MG63 (cell line): ENCODE measurements at regions not wholly inside any gene's neighbourhood (a gene's known extent, or its start where the extent isn't known, plus 50 kb on each side); places are given as distances from the start of the nearest gene placed in this dataset.
"Not testable (repeated sequence)": the region's sequence is repeated elsewhere in the genome, so short reads cannot be mapped to it uniquely, and the experiment has no call there.

Source experiments
- DNase-seq: peaks from one replicate; pipeline ENCODE4 v3.0.0-alpha.2; 2020
- H3K27me3 ChIP-seq: fragments of 250-450 bp; sonication (Bioruptor Pico); 2 replicates; pipeline ENCODE4 v1.5.1; 2020; ENCODE audit warnings: mild to moderate bottlenecking, moderate library complexity
- H3K36me3 ChIP-seq: fragments of 250-450 bp; sonication (Bioruptor Pico); 2 replicates; pipeline ENCODE4 v1.5.1; 2020; ENCODE audit warnings: mild to moderate bottlenecking, moderate library complexity
- H3K4me3 ChIP-seq: fragments of 250-450 bp; sonication (Bioruptor Pico); 2 replicates; pipeline ENCODE4 v1.5.1; 2020; ENCODE audit warnings: mild to moderate bottlenecking, moderate library complexity
- H3K9me3 ChIP-seq: fragments of 250-450 bp; sonication (Bioruptor Pico); 2 replicates; pipeline ENCODE4 v1.5.1; 2020; ENCODE audit warnings: mild to moderate bottlenecking, moderate library complexity

DNA sequence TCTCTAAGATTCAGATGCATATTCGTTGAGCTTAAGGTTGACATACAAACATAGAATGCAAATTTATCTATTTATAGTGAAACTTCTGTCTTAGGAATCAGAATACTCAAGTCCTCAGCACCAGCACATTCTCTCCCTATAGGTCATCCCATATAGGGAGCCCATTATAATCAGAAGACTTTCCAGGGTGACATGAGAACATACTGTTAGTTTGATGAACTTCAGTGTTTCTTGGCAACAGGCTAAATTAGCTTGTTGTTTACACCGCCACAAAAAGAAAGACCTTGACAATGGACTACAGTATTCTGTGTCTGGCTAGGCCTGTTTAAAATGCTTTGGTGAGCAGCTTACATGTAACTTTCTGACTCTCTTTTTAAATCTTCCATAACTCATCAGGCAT lies 104.2 kb downstream of the TAF11L14 start:
- Histone ChIP-seq H3K27me3 (peaks cover 10% of the 10 kb centered on the region), H3K9me3 (peaks cover 2% of the 10 kb centered on the region; the same call in 1 of the 2 replicates), H3K36me3 (no peaks in the 10 kb centered on the region), H3K4me3 (no peak overlapping the region)
- no peak for DNase-seq

DNA sequence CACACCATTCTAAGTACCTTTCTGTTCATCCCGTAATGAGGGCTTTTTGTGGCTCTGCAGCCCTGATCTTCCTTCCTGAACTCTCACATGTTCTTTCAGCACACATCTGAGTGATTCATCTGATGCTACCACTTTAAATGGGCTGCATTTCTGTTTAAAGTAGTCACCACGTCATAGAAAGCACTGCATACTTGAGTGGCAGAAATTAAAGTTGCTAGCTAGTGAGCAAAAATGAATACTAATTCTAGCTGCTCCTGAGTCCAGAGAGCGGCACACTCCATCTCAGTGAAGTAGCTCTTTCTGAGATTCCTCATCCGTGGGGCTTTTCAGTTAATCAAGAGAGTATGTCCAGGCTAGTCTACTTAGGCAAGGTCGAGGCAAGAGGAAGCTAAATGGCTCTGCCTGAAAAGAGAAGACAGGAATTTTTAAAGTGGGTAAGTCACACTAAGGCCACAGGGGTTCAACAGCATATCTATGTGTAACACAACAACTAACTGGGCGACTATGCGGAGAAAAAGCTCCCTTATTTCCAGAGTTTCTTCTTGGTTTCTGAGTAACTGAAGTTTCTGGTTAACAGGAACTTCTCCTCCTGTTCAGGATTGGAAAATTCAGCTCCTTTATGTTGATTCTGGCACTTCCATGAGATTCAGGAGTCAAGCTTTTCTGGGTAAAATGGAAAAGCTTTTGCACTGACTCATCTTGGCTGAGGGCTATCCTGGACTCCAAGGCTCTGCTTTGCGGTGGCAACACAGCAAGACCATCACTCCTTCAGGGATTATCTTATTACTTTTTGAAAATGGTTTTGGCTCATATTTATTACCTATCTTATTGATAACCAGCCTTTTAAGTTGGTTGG lies 109.5 kb downstream of the TAF11L14 start:
- H3K36me3 ChIP-seq: no peaks in the 10 kb centered on the region
- H3K4me3 ChIP-seq: no peak overlapping the region
- peaks cover 13% of the 10 kb centered on the region for H3K27me3 ChIP-seq
- peak; percentile 63 for DNase-seq
- H3K9me3 ChIP-seq: no peaks in the 10 kb centered on the region; the same call in 1 of the 2 replicates

DNA sequence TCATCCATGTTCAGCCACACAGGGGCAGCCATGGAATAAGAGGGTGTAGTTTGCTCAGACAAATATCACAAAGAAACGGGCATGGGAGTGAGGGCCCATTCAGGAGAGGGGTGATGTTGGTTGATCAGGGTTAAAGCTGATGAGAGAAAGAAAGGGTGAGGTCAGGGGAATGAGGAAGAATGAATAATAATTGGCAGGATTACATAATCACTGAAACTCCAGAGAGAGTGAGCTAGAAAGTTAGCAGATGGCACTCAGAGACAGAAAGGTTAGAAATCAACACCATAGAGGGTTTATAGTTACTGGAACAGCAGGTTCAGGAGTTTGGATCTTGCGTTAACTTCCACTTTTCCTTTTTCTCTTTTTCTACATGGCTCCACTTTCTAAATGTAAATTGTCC lies 113.9 kb downstream of the TAF11L14 start:
- Histone ChIP-seq H3K4me3 (no peak overlapping the region), H3K36me3 (no peaks in the 10 kb centered on the region), H3K27me3 (peaks cover 10% of the 10 kb centered on the region), H3K9me3 (no peaks in the 10 kb centered on the region)
- no peak for DNase-seq

DNA sequence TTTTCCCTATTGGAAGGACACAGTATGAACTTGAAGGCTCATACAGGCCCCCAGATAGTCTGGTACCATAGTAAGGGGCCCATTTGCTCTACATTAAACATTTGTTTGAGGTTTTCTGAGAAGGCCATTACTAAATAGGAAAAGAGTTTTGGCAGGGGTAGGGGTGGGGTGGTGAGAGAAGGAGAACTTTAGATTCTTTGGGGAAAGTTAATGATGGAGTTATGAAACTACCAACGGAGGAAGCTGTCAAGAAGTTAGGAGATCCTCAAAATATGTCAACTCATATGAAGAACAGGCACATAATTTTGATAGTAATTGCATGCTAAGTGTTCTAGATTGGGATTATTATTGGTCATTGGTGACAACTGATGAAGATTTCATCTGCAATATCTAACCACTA lies 114.7 kb downstream of the TAF11L14 start:
- Histone ChIP-seq H3K4me3 (no peak overlapping the region), H3K36me3 (no peaks in the 10 kb centered on the region), H3K9me3 (no peaks in the 10 kb centered on the region), H3K27me3 (peaks cover 10% of the 10 kb centered on the region)
- DNase-seq: no peak

DNA sequence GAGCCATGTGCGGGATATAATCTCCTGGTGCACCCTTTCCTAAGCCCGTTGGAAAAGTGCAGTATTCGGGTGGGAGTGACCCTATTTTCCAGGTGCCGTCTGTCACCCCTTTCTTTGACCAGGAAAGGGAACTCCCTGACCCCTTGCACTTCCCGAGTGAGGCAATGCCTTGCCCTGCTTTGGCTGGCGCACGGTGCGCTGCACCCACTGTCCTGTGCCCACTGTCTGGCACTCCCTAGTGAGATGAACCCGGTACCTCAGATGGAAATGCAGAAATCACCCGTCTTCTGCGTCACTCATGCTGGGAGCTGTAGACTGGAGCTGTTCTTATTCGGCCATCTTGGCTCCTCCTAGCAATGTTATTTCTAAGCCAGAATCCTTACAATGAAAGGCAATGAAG lies 121.1 kb downstream of the TAF11L14 start:
- H3K36me3 ChIP-seq, H3K4me3 ChIP-seq, H3K9me3 ChIP-seq, DNase-seq: not testable (repeated sequence)
- H3K27me3 ChIP-seq: peaks cover 15% of the 10 kb centered on the region

DNA sequence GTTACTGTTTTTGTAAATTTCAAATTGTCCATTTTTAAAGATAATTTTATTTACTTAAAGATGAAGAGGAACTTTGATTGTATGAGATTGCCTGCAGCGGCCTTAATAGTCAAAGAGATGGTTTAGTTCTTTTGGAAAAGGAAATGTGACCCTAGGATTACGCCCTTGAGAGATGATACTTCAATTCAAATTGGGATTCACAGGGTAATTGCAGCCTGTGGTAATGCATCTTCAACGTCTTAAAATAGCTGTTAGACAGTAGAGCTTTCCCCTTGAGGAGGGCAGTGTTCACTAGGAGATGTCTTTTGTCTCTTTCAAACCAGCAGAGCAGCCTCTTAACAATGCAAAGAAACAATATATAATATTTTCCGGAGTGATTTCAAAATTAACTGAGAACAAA lies 127.1 kb downstream of the TAF11L14 start:
- DNase-seq: no peak
- Histone ChIP-seq H3K4me3 (no peak overlapping the region), H3K27me3 (peaks cover 26% of the 10 kb centered on the region), H3K36me3 (no peaks in the 10 kb centered on the region), H3K9me3 (no peaks in the 10 kb centered on the region)

DNA sequence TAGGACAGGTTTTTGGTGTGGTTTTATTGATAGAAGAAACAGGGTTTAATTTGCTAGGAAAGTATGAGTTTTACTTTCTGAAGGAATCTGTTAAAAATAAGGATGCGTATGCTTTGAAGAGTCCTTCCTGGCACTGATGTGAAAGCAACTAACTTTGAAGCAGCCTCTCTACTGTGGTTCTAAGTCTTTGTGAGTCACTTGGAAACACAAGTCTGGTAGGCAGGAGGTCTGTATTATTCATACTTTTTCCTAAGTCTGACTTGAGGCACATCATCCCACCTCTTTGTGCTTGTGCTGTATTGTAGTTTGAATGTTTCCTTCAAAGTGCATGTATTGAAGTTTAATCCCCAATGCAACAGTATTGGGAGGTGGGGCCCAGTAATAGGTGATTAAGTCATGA lies 129.0 kb downstream of the TAF11L14 start:
- H3K9me3 ChIP-seq: no peaks in the 10 kb centered on the region
- DNase-seq: no peak
- H3K36me3 ChIP-seq: no peaks in the 10 kb centered on the region
- peaks cover 13% of the 10 kb centered on the region for H3K27me3 ChIP-seq
- no peak overlapping the region for H3K4me3 ChIP-seq

DNA sequence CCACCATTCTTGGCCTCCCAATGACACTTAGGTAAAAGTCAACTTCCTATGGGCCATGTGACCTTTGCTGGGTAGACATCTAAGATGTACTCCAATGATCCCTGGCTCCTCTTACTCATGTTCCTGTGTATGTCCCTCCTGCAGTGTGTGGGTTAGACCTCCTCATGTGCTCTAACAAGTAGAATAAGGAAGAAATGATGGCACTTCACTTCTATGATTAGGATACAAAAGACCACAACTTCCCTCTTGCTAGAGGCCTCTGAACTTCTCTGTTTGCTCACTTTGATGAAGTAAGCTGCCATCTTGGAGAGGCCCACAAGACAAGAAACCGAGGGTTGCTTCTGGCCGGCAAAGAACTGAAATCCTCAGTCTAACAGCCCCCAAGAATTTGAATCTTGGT lies 131.8 kb downstream of the TAF11L14 start:
- no peaks in the 10 kb centered on the region for H3K36me3 ChIP-seq
- DNase-seq: no peak
- peaks cover 10% of the 10 kb centered on the region for H3K27me3 ChIP-seq
- H3K4me3 ChIP-seq: no peak overlapping the region
- H3K9me3 ChIP-seq: no peaks in the 10 kb centered on the region

DNA sequence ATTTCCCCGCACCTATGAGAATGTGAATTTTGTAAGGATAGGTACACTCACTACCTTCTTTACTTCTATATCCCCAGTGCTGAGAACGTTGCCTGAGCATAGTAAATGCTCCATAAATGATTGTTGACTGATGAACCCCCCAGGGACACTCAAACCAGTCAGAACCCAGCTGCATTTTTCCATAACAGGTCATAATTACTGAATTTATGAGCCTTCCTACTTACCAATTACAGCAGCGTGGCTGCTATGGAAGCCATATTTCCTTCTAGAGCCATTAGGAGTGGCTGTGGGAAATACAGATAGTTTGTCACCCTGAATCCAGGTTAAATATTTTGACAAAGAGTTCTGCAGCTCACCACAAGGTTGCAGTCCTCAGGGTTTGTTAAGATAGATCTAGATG lies 135.0 kb downstream of the TAF11L14 start:
- peaks cover 12% of the 10 kb centered on the region for H3K27me3 ChIP-seq
- H3K4me3 ChIP-seq: no peak overlapping the region
- no peaks in the 10 kb centered on the region for H3K36me3 ChIP-seq
- no peaks in the 10 kb centered on the region for H3K9me3 ChIP-seq
- no peak for DNase-seq

DNA sequence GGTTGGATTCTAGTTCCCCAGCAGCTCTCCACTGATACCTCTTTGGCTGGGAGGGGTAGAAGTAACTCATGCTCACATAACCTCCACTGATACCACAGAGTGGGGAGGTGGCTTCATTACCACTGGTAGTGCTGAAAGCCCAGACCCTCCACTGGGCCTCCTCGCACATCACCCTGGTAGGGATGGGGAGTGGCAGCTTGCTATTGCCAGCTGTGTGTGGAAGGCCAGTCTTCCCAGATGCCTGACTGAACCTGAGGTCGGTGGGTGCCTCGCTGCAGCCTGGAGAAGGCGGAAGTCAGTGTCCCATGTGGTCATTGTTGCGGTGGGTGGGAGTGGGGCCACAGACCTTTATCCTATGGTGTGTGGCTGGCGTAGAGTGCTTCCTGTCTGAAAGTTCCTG lies 138.0 kb downstream of the TAF11L14 start:
- H3K9me3 ChIP-seq: no peaks in the 10 kb centered on the region
- H3K27me3 ChIP-seq: peaks cover 14% of the 10 kb centered on the region
- no peaks in the 10 kb centered on the region for H3K36me3 ChIP-seq
- H3K4me3 ChIP-seq: no peak overlapping the region
- no peak for DNase-seq

DNA sequence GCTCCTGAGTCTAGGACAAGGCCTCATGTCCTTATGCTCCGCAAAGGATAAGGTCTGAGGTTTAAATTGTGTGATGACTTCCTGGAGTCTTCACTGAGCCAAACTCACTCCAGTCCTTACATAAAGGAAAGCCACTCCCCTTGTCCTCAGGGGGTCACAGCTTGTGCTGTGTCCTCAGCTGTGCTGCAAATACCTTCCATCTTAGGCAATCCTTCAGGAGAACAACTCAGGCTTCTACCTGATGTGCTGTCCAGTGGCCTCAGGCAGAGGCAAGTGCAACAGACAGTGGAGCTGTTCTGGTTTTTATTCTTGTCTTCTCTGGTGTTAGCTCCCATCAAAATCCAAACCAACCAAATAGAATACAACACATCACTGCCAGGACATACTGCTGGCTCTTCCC lies 151.5 kb downstream of the TAF11L14 start:
- no peak for DNase-seq
- Histone ChIP-seq H3K27me3 (peaks cover 11% of the 10 kb centered on the region; the same call in 1 of the 2 replicates), H3K4me3 (no peak overlapping the region), H3K9me3 (no peaks in the 10 kb centered on the region), H3K36me3 (no peaks in the 10 kb centered on the region)

DNA sequence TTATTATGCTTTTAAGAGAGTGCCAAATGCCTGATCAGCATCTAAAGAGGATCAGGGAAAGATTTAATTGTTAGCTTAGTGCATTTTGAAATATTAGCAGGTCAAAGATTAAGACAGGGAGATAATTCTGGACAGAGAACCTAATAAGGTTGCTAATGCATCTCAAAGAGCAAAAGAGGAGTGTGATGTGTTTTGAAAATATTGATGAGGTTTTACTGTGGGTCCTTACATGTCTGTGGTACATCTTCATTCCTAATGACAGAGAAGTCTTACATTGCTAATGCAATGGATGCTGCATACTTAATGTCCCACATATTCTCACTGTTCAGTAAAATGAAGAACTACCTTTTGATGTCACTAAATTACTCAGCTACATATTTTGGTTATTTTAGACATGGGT lies 154.1 kb downstream of the TAF11L14 start:
- Histone ChIP-seq H3K4me3 (no peak overlapping the region), H3K9me3 (0 out of 2 replicates have a peak, but pooled peaks cover 2% of the 10 kb centered on the region)
- DNase-seq: no peak

DNA sequence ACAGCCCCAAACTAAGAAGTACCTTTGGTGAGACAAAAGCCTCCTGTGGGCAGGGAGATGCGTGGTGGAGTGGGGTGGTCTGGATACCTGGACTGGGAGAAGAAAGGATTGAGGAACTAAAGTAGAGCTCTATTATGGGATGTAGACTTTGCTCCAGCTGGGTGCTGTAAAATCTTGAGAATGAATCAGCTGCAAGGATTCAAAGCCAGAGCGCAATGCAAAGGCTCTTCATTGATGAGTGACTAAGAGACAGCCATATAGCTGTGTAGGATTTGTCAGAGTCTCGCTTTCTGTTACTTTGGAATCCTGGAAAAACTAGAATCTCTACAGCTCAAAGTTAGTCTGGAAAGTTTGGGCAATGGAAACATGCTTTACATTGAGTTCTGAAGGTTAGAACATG lies 159.9 kb downstream of the TAF11L14 start:
- Histone ChIP-seq H3K9me3 (0 out of 2 replicates have a peak, but pooled peaks cover 2% of the 10 kb centered on the region), H3K4me3 (no peak overlapping the region), H3K36me3 (no peaks in the 10 kb centered on the region), H3K27me3 (peaks cover 7% of the 10 kb centered on the region; the same call in 1 of the 2 replicates)
- no peak for DNase-seq

More for the DNA sequence above, 154.1 kb downstream of the TAF11L14 start:
- H3K27me3 ChIP-seq: peaks cover 9% of the 10 kb centered on the region; the same call in 1 of the 2 replicates
- H3K36me3 ChIP-seq: no peaks in the 10 kb centered on the region

DNA sequence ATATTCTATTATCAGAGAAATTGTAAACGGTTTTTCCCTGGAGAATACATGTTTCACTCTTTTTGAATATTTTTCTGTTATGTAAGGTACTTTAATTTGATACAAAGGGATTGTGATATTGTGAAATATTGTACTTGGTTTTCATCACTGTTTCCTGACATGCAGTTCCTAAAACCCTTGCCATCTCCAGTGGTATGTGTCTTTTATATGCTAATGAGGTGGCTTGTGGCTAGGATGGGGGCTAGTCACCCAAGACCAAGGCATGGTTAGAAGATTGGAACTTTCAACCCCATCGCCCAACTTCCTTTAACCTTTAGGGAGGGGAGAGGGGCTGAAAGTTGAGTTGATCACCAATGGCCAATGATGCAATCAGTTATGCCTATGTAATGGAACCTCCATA lies 160.6 kb downstream of the TAF11L14 start:
- Histone ChIP-seq H3K27me3 (peaks cover 4% of the 10 kb centered on the region; the same call in 1 of the 2 replicates), H3K4me3 (no peak overlapping the region), H3K9me3 (0 out of 2 replicates have a peak, but pooled peaks cover 2% of the 10 kb centered on the region), H3K36me3 (no peaks in the 10 kb centered on the region)
- no peak for DNase-seq

DNA sequence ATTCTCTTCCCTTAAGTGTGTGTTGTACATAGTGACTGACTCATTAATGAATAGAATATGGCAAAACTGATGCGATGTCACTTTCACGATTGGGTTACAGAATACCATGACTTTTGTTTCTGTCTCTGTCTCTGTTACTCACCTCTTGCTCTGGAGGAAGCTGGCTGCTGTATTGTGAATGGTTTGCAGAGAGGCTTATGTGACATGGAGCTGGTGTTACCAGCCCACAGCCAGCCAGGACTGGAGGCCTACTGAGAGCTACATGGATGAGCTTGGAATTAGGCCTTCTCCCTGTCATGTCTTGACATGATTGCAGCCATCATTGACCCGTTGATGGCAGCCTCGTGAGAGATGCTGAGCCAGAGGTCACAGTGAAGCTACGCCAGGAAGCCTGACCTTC lies 161.9 kb downstream of the TAF11L14 start:
- Histone ChIP-seq H3K27me3 (no peaks in the 10 kb centered on the region), H3K4me3 (no peak overlapping the region), H3K9me3 (0 out of 2 replicates have a peak, but pooled peaks cover 2% of the 10 kb centered on the region), H3K36me3 (no peaks in the 10 kb centered on the region)
- no peak for DNase-seq

DNA sequence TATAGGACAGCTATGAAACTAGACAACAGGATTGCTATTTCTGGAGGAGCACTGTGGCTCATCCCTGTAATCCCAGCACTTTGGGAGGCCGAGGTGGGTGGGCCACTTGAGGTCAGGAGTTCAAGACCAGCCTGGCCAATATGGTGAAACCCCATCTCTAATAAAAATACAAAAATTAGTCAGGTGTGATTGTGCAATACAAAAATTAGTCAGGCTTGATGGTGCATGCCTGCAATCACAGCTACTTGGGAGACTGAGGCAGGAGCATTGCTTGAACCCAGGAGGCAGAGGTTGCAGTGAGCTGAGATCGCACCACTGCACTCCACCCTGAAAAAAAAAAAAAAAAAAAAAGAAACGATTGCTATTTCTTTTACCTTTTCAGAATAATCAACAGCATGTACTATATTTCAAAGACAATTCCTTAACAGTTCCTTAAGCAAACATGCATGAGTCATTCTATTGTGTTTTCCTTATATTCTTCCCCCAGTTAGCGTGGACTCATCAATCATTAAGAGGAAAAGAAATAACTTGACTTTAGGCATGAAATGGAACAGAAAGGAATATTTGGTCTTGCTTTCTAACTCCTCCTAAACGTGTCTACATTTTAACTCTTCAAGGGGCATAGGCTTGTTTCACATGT lies 162.6 kb downstream of the TAF11L14 start:
- H3K27me3 ChIP-seq: no peaks in the 10 kb centered on the region
- DNase-seq: no peak

DNA sequence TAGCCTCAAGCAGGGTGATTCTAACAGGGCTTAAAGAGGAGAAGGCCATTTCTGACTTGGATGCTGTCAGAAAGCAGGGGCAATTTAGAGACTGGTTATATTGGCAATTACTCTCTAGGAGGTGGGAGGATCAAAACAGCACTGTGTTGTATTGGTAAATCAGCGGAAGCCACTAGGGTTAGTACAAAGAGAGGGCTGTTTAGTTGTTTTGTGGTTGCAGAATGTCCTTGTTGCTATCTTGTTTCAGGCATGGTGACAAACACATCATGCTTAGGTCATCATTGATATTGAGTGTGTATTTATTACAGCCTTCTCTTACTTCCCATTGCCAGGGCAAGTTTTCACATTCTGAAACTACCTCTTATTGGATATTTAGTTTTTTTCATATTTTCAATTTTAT lies 165.3 kb downstream of the TAF11L14 start:
- Histone ChIP-seq H3K4me3 (no peak overlapping the region), H3K27me3 (peaks cover 9% of the 10 kb centered on the region; the same call in 1 of the 2 replicates), H3K36me3 (no peaks in the 10 kb centered on the region), H3K9me3 (no peaks in the 10 kb centered on the region)
- DNase-seq: no peak

More for the DNA sequence above, 162.6 kb downstream of the TAF11L14 start:
- no peak overlapping the region for H3K4me3 ChIP-seq
- no peaks in the 10 kb centered on the region for H3K9me3 ChIP-seq
- H3K36me3 ChIP-seq: no peaks in the 10 kb centered on the region
